Activated naive CD8-positive, alpha-beta T cell treated with anti-CD3 and anti-CD28 coated beads, Interleukin-2, amount 10 ng/mL, durations not matched to agents 7 days and 5 days (primary cell): ENCODE measurements at regions not wholly inside any gene's neighbourhood (a gene's known extent, or its start where the extent isn't known, plus 50 kb on each side); places are given as distances from the start of the nearest gene placed in this dataset.
"Not testable (repeated sequence)": the region's sequence is repeated elsewhere in the genome, so short reads cannot be mapped to it uniquely, and the experiment has no call there.

ENCODE experiments used
- ATAC-seq: fragments of 150-1000 bp; cut with Tn5 transposase; one replicate; pipeline ENCODE4 v1.10.0; 2021; ENCODE audit warnings: low read depth, moderate library complexity
- POLR2A ChIA-PET: fragments of 350-600 bp; sonication (Branson Sonifier 250); formaldehyde crosslinking; loops from one replicate; lab custom pipeline; 2021; ENCODE audit warnings: antibody characterized with exemption; lab: Charles Lee
- DNase-seq: peaks from one replicate; pipeline ENCODE4 v3.0.0; 2021
- H3K27ac Mint-ChIP-seq: one replicate; pipeline ENCODE4 v1.8.0; 2022; ENCODE audit warnings: mild to moderate bottlenecking, mixed read lengths
- H3K27me3 Mint-ChIP-seq: one replicate; pipeline ENCODE4 v1.8.0; 2022; ENCODE audit warnings: mild to moderate bottlenecking, moderate library complexity, mixed read lengths
- H3K36me3 Mint-ChIP-seq: one replicate; pipeline ENCODE4 v1.8.0; 2021; ENCODE audit warnings: mild to moderate bottlenecking, mixed read lengths
- H3K4me1 Mint-ChIP-seq: one replicate; pipeline ENCODE4 v1.8.0; 2021; ENCODE audit warnings: mixed read lengths
- H3K4me3 Mint-ChIP-seq: one replicate; pipeline ENCODE4 v1.8.0; 2022; ENCODE audit warnings: mild to moderate bottlenecking, moderate library complexity, mixed read lengths
- H3K9me3 Mint-ChIP-seq: one replicate; pipeline ENCODE4 v1.8.0; 2021; ENCODE audit warnings: mixed read lengths

GRCh38 chr13:109702030-109702597 lies 84.3 kb downstream of the IRS2 start:
- H3K4me1 Mint-ChIP-seq, ATAC-seq, H3K9me3 Mint-ChIP-seq, H3K4me3 Mint-ChIP-seq, H3K36me3 Mint-ChIP-seq, H3K27ac Mint-ChIP-seq, DNase-seq, POLR2A ChIA-PET: not testable (repeated sequence)
- peaks cover 44% of the 10 kb centered on the region for H3K27me3 Mint-ChIP-seq

- POLR2A ChIA-PET: no interaction called here
These were observed 86.2 kb downstream of the IRS2 start for GRCh38 chr13:109700176-109700575.

GRCh38 chr13:109699628-109700071 lies 86.7 kb downstream of the IRS2 start:
- H3K36me3 Mint-ChIP-seq: no peaks in the 10 kb centered on the region
- no peak overlapping the region for H3K4me3 Mint-ChIP-seq

More at GRCh38 chr13:109700176-109700575, 86.2 kb downstream of the IRS2 start:
- Mint-ChIP-seq H3K27me3 (peaks cover 36% of the 10 kb centered on the region), H3K9me3 (no peaks in the 10 kb centered on the region), H3K27ac (no peak overlapping the region), H3K4me1 (peaks cover 8% of the 10 kb centered on the region), H3K36me3 (no peaks in the 10 kb centered on the region), H3K4me3 (no peak overlapping the region)
- DNase-seq (no peak), ATAC-seq (no peak)

GRCh38 chr13:109698779-109699178 lies 87.6 kb downstream of the IRS2 start:
- POLR2A ChIA-PET: no interaction called here
- no peak for DNase-seq
- Mint-ChIP-seq H3K36me3 (no peaks in the 10 kb centered on the region), H3K27me3 (peaks cover 22% of the 10 kb centered on the region), H3K4me3 (no peak overlapping the region), H3K9me3 (no peaks in the 10 kb centered on the region), H3K27ac (no peak overlapping the region), H3K4me1 (peaks cover 6% of the 10 kb centered on the region)
- ATAC-seq: no peak

More at GRCh38 chr13:109699628-109700071, 86.7 kb downstream of the IRS2 start:
- H3K9me3 Mint-ChIP-seq: no peaks in the 10 kb centered on the region
- POLR2A ChIA-PET: no interaction called here
- peaks cover 6% of the 10 kb centered on the region for H3K4me1 Mint-ChIP-seq
- peaks cover 30% of the 10 kb centered on the region for H3K27me3 Mint-ChIP-seq
- no peak for ATAC-seq
- no peak overlapping the region for H3K27ac Mint-ChIP-seq
- DNase-seq: no peak

GRCh38 chr13:109697936-109698335 lies 88.4 kb downstream of the IRS2 start:
- no peak overlapping the region for H3K27ac Mint-ChIP-seq
- H3K4me3 Mint-ChIP-seq: no peak overlapping the region
- H3K27me3 Mint-ChIP-seq: peaks cover 16% of the 10 kb centered on the region
- DNase-seq (no peak), ATAC-seq (no peak)
- no peaks in the 10 kb centered on the region for H3K9me3 Mint-ChIP-seq
- peaks cover 6% of the 10 kb centered on the region for H3K4me1 Mint-ChIP-seq
- POLR2A ChIA-PET: no interaction called here
- no peaks in the 10 kb centered on the region for H3K36me3 Mint-ChIP-seq

- no peak for ATAC-seq
- H3K4me1 Mint-ChIP-seq: peaks cover 6% of the 10 kb centered on the region
These were observed 90.8 kb downstream of the IRS2 start for GRCh38 chr13:109695402-109696190.

GRCh38 chr13:109694972-109695371 lies 91.4 kb downstream of the IRS2 start:
- ATAC-seq (peak; percentile 58), DNase-seq (no peak)
- no peak overlapping the region for H3K27ac Mint-ChIP-seq
- POLR2A ChIA-PET: no interaction called here
- H3K27me3 Mint-ChIP-seq: peaks cover 4% of the 10 kb centered on the region
- no peak overlapping the region for H3K4me3 Mint-ChIP-seq
- H3K4me1 Mint-ChIP-seq: no peaks in the 10 kb centered on the region
- H3K9me3 Mint-ChIP-seq: no peaks in the 10 kb centered on the region
- no peaks in the 10 kb centered on the region for H3K36me3 Mint-ChIP-seq

More at GRCh38 chr13:109695402-109696190, 90.8 kb downstream of the IRS2 start:
- Mint-ChIP-seq H3K4me3 (no peak overlapping the region), H3K27ac (no peak overlapping the region), H3K9me3 (no peaks in the 10 kb centered on the region), H3K27me3 (peaks cover 7% of the 10 kb centered on the region), H3K36me3 (no peaks in the 10 kb centered on the region)
- POLR2A ChIA-PET: no interaction called here
- no peak for DNase-seq

GRCh38 chr13:109693213-109693612 lies 93.2 kb downstream of the IRS2 start:
- DNase-seq (no peak), ATAC-seq (peak; percentile 29)
- Mint-ChIP-seq H3K27me3 (peaks cover 4% of the 10 kb centered on the region), H3K27ac (no peak overlapping the region), H3K36me3 (no peaks in the 10 kb centered on the region), H3K4me3 (no peak overlapping the region), H3K9me3 (no peaks in the 10 kb centered on the region), H3K4me1 (no peaks in the 10 kb centered on the region)
- POLR2A ChIA-PET: no interaction called here

GRCh38 chr13:109691689-109692088 lies 94.7 kb downstream of the IRS2 start:
- H3K27me3 Mint-ChIP-seq: peaks cover 3% of the 10 kb centered on the region
- H3K9me3 Mint-ChIP-seq: no peaks in the 10 kb centered on the region
- DNase-seq: no peak
- ATAC-seq: no peak
- H3K36me3 Mint-ChIP-seq: no peaks in the 10 kb centered on the region
- H3K27ac Mint-ChIP-seq: no peak overlapping the region
- no peak overlapping the region for H3K4me3 Mint-ChIP-seq
- POLR2A ChIA-PET: no interaction called here
- H3K4me1 Mint-ChIP-seq: no peaks in the 10 kb centered on the region

- POLR2A ChIA-PET: no interaction called here
- Mint-ChIP-seq H3K27ac (no peak overlapping the region), H3K27me3 (peaks cover 6% of the 10 kb centered on the region), H3K36me3 (no peaks in the 10 kb centered on the region), H3K4me3 (no peak overlapping the region), H3K9me3 (no peaks in the 10 kb centered on the region), H3K4me1 (no peaks in the 10 kb centered on the region)
- no peak for DNase-seq
- no peak for ATAC-seq
These were observed 98.6 kb downstream of the IRS2 start for GRCh38 chr13:109687559-109688448.

- H3K36me3 Mint-ChIP-seq: no peaks in the 10 kb centered on the region
- no peak for DNase-seq
- H3K4me1 Mint-ChIP-seq: no peaks in the 10 kb centered on the region
- H3K27me3 Mint-ChIP-seq: peaks cover 6% of the 10 kb centered on the region
- POLR2A ChIA-PET: no interaction called here
- no peak for ATAC-seq
- H3K27ac Mint-ChIP-seq: no peak overlapping the region
- H3K4me3 Mint-ChIP-seq: no peak overlapping the region
- H3K9me3 Mint-ChIP-seq: no peaks in the 10 kb centered on the region
These were observed 101.2 kb downstream of the IRS2 start for GRCh38 chr13:109685203-109685602.

GRCh38 chr13:109684824-109685202 lies 101.6 kb downstream of the IRS2 start:
- ATAC-seq (no peak), DNase-seq (no peak)
- no peaks in the 10 kb centered on the region for H3K4me1 Mint-ChIP-seq
- no peak overlapping the region for H3K4me3 Mint-ChIP-seq
- H3K9me3 Mint-ChIP-seq: no peaks in the 10 kb centered on the region
- POLR2A ChIA-PET: no interaction called here
- H3K27me3 Mint-ChIP-seq: peaks cover 6% of the 10 kb centered on the region
- H3K36me3 Mint-ChIP-seq: no peaks in the 10 kb centered on the region
- no peak overlapping the region for H3K27ac Mint-ChIP-seq

GRCh38 chr13:109684084-109684823 lies 102.1 kb downstream of the IRS2 start:
- H3K4me3 Mint-ChIP-seq: no peak overlapping the region
- H3K4me1 Mint-ChIP-seq: no peaks in the 10 kb centered on the region
- ATAC-seq (no peak), DNase-seq (no peak)
- H3K9me3 Mint-ChIP-seq: no peaks in the 10 kb centered on the region
- peaks cover 6% of the 10 kb centered on the region for H3K27me3 Mint-ChIP-seq
- H3K27ac Mint-ChIP-seq: no peak overlapping the region
- H3K36me3 Mint-ChIP-seq: no peaks in the 10 kb centered on the region
- POLR2A ChIA-PET: no interaction called here
